K562 (cell line): ENCODE measurements at regions not wholly inside any gene's neighbourhood (a gene's known extent, or its start where the extent isn't known, plus 50 kb on each side); places are given as distances from the start of the nearest gene placed in this dataset.

ENCODE experiments used
- ATAC-seq: fragments of 200-7000 bp; cut with Tn5 transposase; 3 replicates; pipeline ENCODE4 v1.9.1; 2020; ENCODE audit warnings: moderate library complexity
- BruUV-seq: library from RNA; stranded (reverse); fragments of 400-500 nt; replicated peaks from 2 replicates; lab custom pipeline; 2021; lab: Mats Ljungman, UMichigan
- CTCF ChIA-PET: fragments of 300-600 bp; formaldehyde crosslinking; extraction: SDS; loops from one replicate; lab custom pipeline; 2021; ENCODE audit warnings: low intra/inter-chr PET ratio; lab: Yijun Ruan, JAX
- POLR2A ChIA-PET: fragments of 300-600, 350-650 bp; sonication (Branson Sonifier 250); formaldehyde crosslinking; extraction: SDS; loops from one replicate; lab custom pipeline; 2021; ENCODE audit warnings: antibody characterized with exemption, inconsistent platforms; lab: Yijun Ruan, JAX
- DNase-seq, 4 experiments: peaks; one replicate each; pipeline versions ENCODE4 v3.0.0 to v3.0.0-alpha.2; 2011 to 2018; ENCODE audit warnings: low spot score in 3 of 4, mixed read lengths in 3 of 4; ENCODE audit errors: extremely low read depth in 1 of 4
- FAIRE-seq: peaks from 2 replicates; lab custom pipeline; 2011; peaks lifted over from hg19 to GRCh38; lab: Jason Lieb, UNC
- H2AFZ ChIP-seq: 2 replicates; pipeline ENCODE4 v1.6.0; 2011; ENCODE audit warnings: low read depth, low read length, control low read depth, inconsistent platforms
- H3K27ac ChIP-seq: fragments of 200-600 bp; 3 replicates; pipeline ENCODE4 v1.8.0; 2011; ENCODE audit warnings: low read depth, mild to moderate bottlenecking, control low read depth, inconsistent platforms, low read length, moderate library complexity, mixed read lengths; ENCODE audit errors: extremely low read depth
- H3K27me3 ChIP-seq, 2 experiments: fragments of 300-600 bp in 1 of 2; 2 replicates in 1 of 2; 3 replicates in 1 of 2; pipeline versions ENCODE4 v1.6.0 to v1.8.0; 2011; ENCODE audit warnings: inconsistent platforms in 2 of 2, low read length in 2 of 2, mild to moderate bottlenecking in 1 of 2, mixed read lengths in 1 of 2, moderate library complexity in 1 of 2; ENCODE audit not compliant: control insufficient read depth in 2 of 2, insufficient read depth in 2 of 2
- H3K36me3 ChIP-seq: fragments of 300-600 bp; 3 replicates; pipeline ENCODE4 v1.8.0; 2011; ENCODE audit warnings: mild to moderate bottlenecking, low read length, inconsistent platforms; ENCODE audit not compliant: control insufficient read depth, insufficient read depth
- H3K4me1 ChIP-seq, 2 experiments: fragments of 200-600 bp in 1 of 2; replicated peaks in 1 of 2; 2 replicates in 1 of 2; 3 replicates in 1 of 2; pipeline versions ENCODE4 v1.5.1 to v1.8.0; 2011; ENCODE audit warnings: inconsistent platforms in 2 of 2, low read length in 2 of 2, mild to moderate bottlenecking in 1 of 2, mixed read lengths in 1 of 2, moderate library complexity in 1 of 2; ENCODE audit not compliant: control insufficient read depth in 2 of 2, insufficient read depth in 2 of 2
- H3K4me2 ChIP-seq: 2 replicates; pipeline ENCODE4 v1.6.1; 2011; ENCODE audit warnings: low read length, control low read depth, inconsistent platforms, mixed read lengths; ENCODE audit not compliant: insufficient read depth
- H3K4me3 ChIP-seq: fragments of 200-600 bp; sonication (generic), shearing (Covaris generic); 2 replicates; pipeline ENCODE4 v1.5.1; 2016; ENCODE audit warnings: control low read depth, inconsistent platforms
- H3K79me2 ChIP-seq: fragments of 200-600 bp; 3 replicates; pipeline ENCODE4 v1.8.0; 2011; ENCODE audit warnings: low read length, inconsistent platforms; ENCODE audit not compliant: control insufficient read depth, insufficient read depth
- H3K9ac ChIP-seq, 2 experiments: 2 replicates each; pipeline versions ENCODE4 v1.6.0 to v1.6.1; 2011; ENCODE audit warnings: low read depth in 2 of 2, low read length in 2 of 2, control low read depth in 1 of 2, inconsistent platforms in 1 of 2, mild to moderate bottlenecking in 1 of 2, mixed read lengths in 1 of 2; ENCODE audit not compliant: insufficient read depth in 1 of 2
- H3K9me1 ChIP-seq: one replicate; pipeline ENCODE4 v1.6.0; 2011; ENCODE audit warnings: inconsistent platforms, mild to moderate bottlenecking, low read length, moderate library complexity; ENCODE audit not compliant: control insufficient read depth, insufficient read depth
- H3K9me3 ChIP-seq: replicated peaks from 2 replicates; pipeline ENCODE4 v1.5.1; 2011; ENCODE audit warnings: low read depth, low read length, inconsistent platforms; ENCODE audit not compliant: control insufficient read depth, insufficient read depth
- H4K20me1 ChIP-seq: replicated peaks from 2 replicates; pipeline ENCODE4 v1.6.1; 2011; ENCODE audit warnings: low read length, inconsistent platforms, mixed read lengths; ENCODE audit not compliant: control insufficient read depth, insufficient read depth
- BRCA1 ChIP-seq, 2 experiments: fragments of 450-650 bp in 1 of 2; sonication (generic) in 1 of 2; formaldehyde crosslinking in 1 of 2; IDR thresholded peaks; 2 replicates each; pipeline versions ENCODE4 v1.5.0 to v1.6.1; 2017 to 2020; ENCODE audit warnings: mild to moderate bottlenecking in 1 of 2, missing genetic modification reagents in 1 of 2
- HDAC8 ChIP-seq: fragments of 450-650 bp; IDR thresholded peaks from 2 replicates; pipeline ENCODE4 v1.6.1; 2016; ENCODE audit warnings: mild to moderate bottlenecking, missing genetic modification characterization, moderate library complexity, missing compliant biosample characterization
- POLR2AphosphoS5 ChIP-seq: IDR thresholded peaks from 2 replicates; pipeline ENCODE4 v1.6.1; 2011; ENCODE audit warnings: mild to moderate bottlenecking, low read depth, low read length, moderate library complexity; ENCODE audit not compliant: control insufficient read depth, insufficient read depth
- PRDM10 ChIP-seq: fragments of 450-650 bp; IDR thresholded peaks from 2 replicates; pipeline ENCODE4 v1.6.1; 2018; ENCODE audit not compliant: partially characterized antibody
- SRSF7 ChIP-seq: fragments of 200-400 bp; formaldehyde crosslinking; optimal IDR thresholded peaks from 2 replicates; pipeline ENCODE3; 2017; ENCODE audit warnings: mild to moderate bottlenecking, low read depth, low read length
- USF2 ChIP-seq: sonication (generic); formaldehyde crosslinking; IDR thresholded peaks from 2 replicates; pipeline ENCODE4 v1.5.0; 2020; ENCODE audit warnings: missing genetic modification reagents
- ZNF589 ChIP-seq: fragments of 200-800 bp; sonication (Bioruptor generic); IDR thresholded peaks from 2 replicates; pipeline ENCODE4 v1.6.1; 2016; ENCODE audit warnings: low read depth, missing genetic modification characterization, missing compliant biosample characterization
- ZNF766 ChIP-seq: fragments of 200-800 bp; sonication (Bioruptor generic); conservative IDR thresholded peaks from 2 replicates; pipeline ENCODE4 v1.6.1; 2016; ENCODE audit warnings: missing genetic modification characterization, missing compliant biosample characterization
- ZNF79 ChIP-seq: fragments of 250-450 bp; sonication (Bioruptor Pico); IDR thresholded peaks from 2 replicates; pipeline ENCODE4 v1.4.0; 2020; ENCODE audit warnings: low read depth, mild to moderate bottlenecking, moderate library complexity
- WGBS: fragments of 100-300 bp; shearing (Covaris generic); methylation state at CpG from one replicate; pipeline ENCODE4 v1.1.6; 2016; ENCODE audit warnings: low coverage, mixed read lengths; ENCODE audit not compliant: insufficient coverage; ENCODE audit errors: missing lambda C conversion rate; 5-methylcytosine and 5-hydroxymethylcytosine counted together
- in situ Hi-C: fragments of 300-500 bp; cut with MboI; formaldehyde crosslinking; loops from 4 replicates; pipeline ENCODE4 v1.15.0; 2018; ENCODE audit warnings: inconsistent platforms, mixed read lengths
- intact Hi-C: fragments of 100-400 bp; cut with micrococcal nuclease; formaldehyde crosslinking; loops from 2 replicates; pipeline ENCODE4 v1.14.2; 2022
- TF ChIP-seq, protein P1 (sequence below): IDR thresholded peaks from 2 replicates; pipeline ENCODE4 v1.6.1; 2016; ENCODE audit warnings: missing genetic modification characterization, missing compliant biosample characterization
- TF ChIP-seq, protein P2 (sequence below): fragments of 450-650 bp; formaldehyde crosslinking; conservative IDR thresholded peaks from 2 replicates; pipeline ENCODE4 v1.4.0; 2022; ENCODE audit warnings: mild to moderate bottlenecking, missing genetic modification characterization

DNA sequence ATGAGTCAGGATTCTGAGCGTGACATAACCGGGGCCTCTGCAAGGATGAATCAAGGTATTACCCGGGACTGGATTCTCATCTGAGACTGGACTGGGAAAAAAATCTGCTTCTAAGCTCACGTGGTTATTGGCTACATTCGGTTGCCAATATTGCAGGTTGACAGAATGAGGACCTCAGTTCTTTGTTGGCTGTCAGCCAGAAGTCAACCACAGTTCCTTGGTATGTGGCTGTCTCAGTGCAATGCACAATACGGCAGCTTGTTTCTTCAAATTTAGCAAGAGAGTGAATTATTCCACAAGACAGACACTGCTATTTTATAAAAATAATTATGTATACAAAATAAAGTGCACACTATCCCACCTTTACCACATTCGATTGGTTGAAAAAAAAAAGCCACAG, 424.2 kb downstream of the KLHL4 start (continued):
- TF ChIP-seq, protein P1, sequence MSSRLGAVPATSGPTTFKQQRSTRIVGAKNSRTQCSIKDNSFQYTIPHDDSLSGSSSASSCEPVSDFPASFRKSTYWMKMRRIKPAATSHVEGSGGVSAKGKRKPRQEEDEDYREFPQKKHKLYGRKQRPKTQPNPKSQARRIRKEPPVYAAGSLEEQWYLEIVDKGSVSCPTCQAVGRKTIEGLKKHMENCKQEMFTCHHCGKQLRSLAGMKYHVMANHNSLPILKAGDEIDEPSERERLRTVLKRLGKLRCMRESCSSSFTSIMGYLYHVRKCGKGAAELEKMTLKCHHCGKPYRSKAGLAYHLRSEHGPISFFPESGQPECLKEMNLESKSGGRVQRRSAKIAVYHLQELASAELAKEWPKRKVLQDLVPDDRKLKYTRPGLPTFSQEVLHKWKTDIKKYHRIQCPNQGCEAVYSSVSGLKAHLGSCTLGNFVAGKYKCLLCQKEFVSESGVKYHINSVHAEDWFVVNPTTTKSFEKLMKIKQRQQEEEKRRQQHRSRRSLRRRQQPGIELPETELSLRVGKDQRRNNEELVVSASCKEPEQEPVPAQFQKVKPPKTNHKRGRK (tag): no peak
- TF ChIP-seq POLR2AphosphoS5 (no peak), ZNF79 (no peak)

GRCh38 chrX:87961471-87961870, 443.9 kb downstream of the KLHL4 start:
- DNase-seq (no peak), ATAC-seq (no peak), FAIRE-seq (no peak)
- no peaks in the 10 kb centered on the region for H3K27me3 ChIP-seq
- ChIA-PET CTCF (no interaction called here), POLR2A (no interaction called here)
- H3K9me1 ChIP-seq: no peaks in the 10 kb centered on the region
- H3K36me3 ChIP-seq: no peaks in the 10 kb centered on the region
- H3K9me3 ChIP-seq: no peaks in the 10 kb centered on the region
- BruUV-seq: no TSS peak
- no peaks in the 10 kb centered on the region for H4K20me1 ChIP-seq
- no peak overlapping the region for H3K4me3 ChIP-seq
- H2AFZ ChIP-seq: no peak overlapping the region
- 8% methylated on average over 4 of the region's 4 CpGs for WGBS
- H3K4me2 ChIP-seq: no peak overlapping the region
- H3K9ac ChIP-seq: no peak overlapping the region
- in situ Hi-C loops: no loop called here
- H3K4me1 ChIP-seq: no peaks in the 10 kb centered on the region
- H3K79me2 ChIP-seq: no peaks in the 10 kb centered on the region
- no peak overlapping the region for H3K27ac ChIP-seq
- no peak for TF ChIP-seq SRSF7
- TF ChIP-seq PRDM10: no peak
- TF ChIP-seq ZNF766 (CRISPR knock-in tag): no peak
- no peak for TF ChIP-seq ZNF589 (CRISPR knock-in tag)
- no peak for TF ChIP-seq USF2 (CRISPR knock-in tag)
- TF ChIP-seq, protein P2, sequence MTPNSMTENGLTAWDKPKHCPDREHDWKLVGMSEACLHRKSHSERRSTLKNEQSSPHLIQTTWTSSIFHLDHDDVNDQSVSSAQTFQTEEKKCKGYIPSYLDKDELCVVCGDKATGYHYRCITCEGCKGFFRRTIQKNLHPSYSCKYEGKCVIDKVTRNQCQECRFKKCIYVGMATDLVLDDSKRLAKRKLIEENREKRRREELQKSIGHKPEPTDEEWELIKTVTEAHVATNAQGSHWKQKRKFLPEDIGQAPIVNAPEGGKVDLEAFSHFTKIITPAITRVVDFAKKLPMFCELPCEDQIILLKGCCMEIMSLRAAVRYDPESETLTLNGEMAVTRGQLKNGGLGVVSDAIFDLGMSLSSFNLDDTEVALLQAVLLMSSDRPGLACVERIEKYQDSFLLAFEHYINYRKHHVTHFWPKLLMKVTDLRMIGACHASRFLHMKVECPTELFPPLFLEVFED: no peak
- TF ChIP-seq HDAC8 (tag): no peak
- no peak for TF ChIP-seq BRCA1 (IDR thresholded peaks at IDR 0.05)
- TF ChIP-seq BRCA1 (CRISPR knock-in tag; IDR thresholded peaks at IDR 0.05): no peak
- TF ChIP-seq, all 486 proteins: peak for 0
- intact Hi-C loops: no loop called here
